ENCODE measurements at regions not wholly inside any gene's neighbourhood (a gene's known extent, or its start where the extent isn't known, plus 50 kb on each side); places are given as distances from the start of the nearest gene placed in this dataset.

GRCh38 chr1:17932164-17932563 lies 175.4 kb upstream of the IGSF21 start:
- Histone ChIP-seq H2AFZ (ENCODE audit: low read length) (no peak overlapping the region), H3K14ac (ENCODE audit: insufficient read length) (no peak overlapping the region), H2BK12ac (ENCODE audit: low read depth, low read length) (no peak overlapping the region), H2BK20ac (ENCODE audit: low read length) (no peak overlapping the region), H3K23me2 (ENCODE audit: low read depth, low read length) (no peaks in the 10 kb centered on the region), H3K4me1 (replicated peaks in 1 of 4; ENCODE audit: control insufficient read depth in 3 of 4, insufficient read depth in 4 of 4, low read length in 3 of 4) (0 out of 7 replicates have a peak, but pooled peaks cover 0 to 2% (median 0%) of the 10 kb centered on the region in 4 experiments), H3K27me3 (replicated peaks in 1 of 4; ENCODE audit: control insufficient read depth in 3 of 4, extremely low read depth in 1 of 4, insufficient read depth in 3 of 4, low read length in 3 of 4) (no peaks in the 10 kb centered on the region; a peak in 1 of 7 replicates), H2BK5ac (ENCODE audit: low read depth, low read length) (no peak overlapping the region), H3K23ac (ENCODE audit: insufficient read length) (no peak overlapping the region), H3K36me3 (ENCODE audit: control insufficient read depth in 2 of 4, insufficient read depth in 4 of 4, low read length in 3 of 4) (no peaks in the 10 kb centered on the region), H4K20me1 (replicated peaks in 1 of 2; ENCODE audit: control insufficient read depth in 1 of 2, insufficient read depth in 2 of 2, low read length in 2 of 2) (no peaks in the 10 kb centered on the region), H3K4ac (replicated peaks; ENCODE audit: insufficient read length, low read depth, low read length) (no peak overlapping the region), H3K18ac (ENCODE audit: extremely low read depth, low read length) (no peak overlapping the region), H3K79me2 (ENCODE audit: control insufficient read depth in 1 of 2, insufficient read depth in 2 of 2, low read length in 2 of 2) (no peaks in the 10 kb centered on the region), H3K56ac (replicated peaks; ENCODE audit: insufficient read length, low read depth, low read length) (no peak overlapping the region), H3K9me3 (ENCODE audit: insufficient read depth in 2 of 2, low read depth in 1 of 2, low read length in 1 of 2) (no peaks in the 10 kb centered on the region), H4K5ac (ENCODE audit: insufficient read length, low read depth, low read length) (no peak overlapping the region), H3K4me2 (ENCODE audit: insufficient read depth in 1 of 2, low read depth in 2 of 2, low read length in 2 of 2) (no peak overlapping the region), H3K79me1 (ENCODE audit: low read depth, low read length) (no peaks in the 10 kb centered on the region), H4K91ac (replicated peaks; ENCODE audit: insufficient read length, low read length) (no peak overlapping the region), H2BK15ac (ENCODE audit: low read length) (no peak overlapping the region), H3K9ac (replicated peaks in 1 of 4; ENCODE audit: extremely low read depth in 1 of 4, low read depth in 3 of 4, low read length in 3 of 4) (no peak overlapping the region), H3K27ac (ENCODE audit: low read depth, low read length) (no peak overlapping the region), H3K4me3 (ENCODE audit: extremely low read depth in 1 of 4, insufficient read depth in 2 of 4, low read depth in 3 of 4, low read length in 4 of 4) (no peak overlapping the region), H2AK5ac (ENCODE audit: low read depth, low read length) (no peak overlapping the region), H4K8ac (ENCODE audit: extremely low read depth, insufficient read depth, low read length) (no peak overlapping the region), H2BK120ac (replicated peaks; ENCODE audit: low read depth, low read length) (no peak overlapping the region)
- FAIRE-seq (no peak), DNase-seq (ENCODE audit: low read depth in 1 of 2, low spot score in 2 of 2) (no peak)
- WGBS, 2 experiments (ENCODE audit: extremely low coverage in 1 of 2, insufficient coverage in 1 of 2, insufficient read length in 1 of 2, insufficient replicate concordance in 2 of 2, low coverage in 1 of 2, low lambda C conversion rate in 2 of 2, missing lambda C conversion rate in 1 of 2): 71% methylated on average over 4 of the region's 4 CpGs; no CpG with 5 or more reads in 1 of the 2 experiments
- POLR2A ChIA-PET (ENCODE audit: partially characterized antibody): interaction anchor here (1.2 kb wide), 1 partner anchor 19 kb away, joined by 3 read pairs; no protein-coding TSS in a partner anchor
- CTCF ChIA-PET (ENCODE audit: partially characterized antibody): interaction anchor here (1.6 to 3.1 kb wide), 3 partner anchors 9 to 650 kb away, joined by 6 to 17 read pairs (median 7); no protein-coding TSS in a partner anchor
- TF ChIP-seq EGR1 (IDR thresholded peaks at IDR 0.05; ENCODE audit: borderline replicate concordance, low read depth, low read length) (no peak), SIX5 (IDR thresholded peaks at IDR 0.05; ENCODE audit: low read depth, low read length) (no peak), POLR2AphosphoS5 (IDR thresholded peaks at IDR 0.05; ENCODE audit: low read depth, low read length) (no peak), SP4 (IDR thresholded peaks at IDR 0.05; ENCODE audit: low read length) (no peak), RNF2 (IDR thresholded peaks at IDR 0.05; ENCODE audit: borderline replicate concordance, low read depth, low read length, missing control alignments, poor library complexity, severe bottlenecking) (no peak), SRF (IDR thresholded peaks at IDR 0.05; ENCODE audit: low read depth, low read length) (no peak), NANOG (IDR thresholded peaks at IDR 0.05; ENCODE audit: insufficient read depth, low read depth, low read length, poor library complexity, severe bottlenecking) (no peak), USF2 (IDR thresholded peaks at IDR 0.05; ENCODE audit: low read length) (no peak), CHD1 (IDR thresholded peaks at IDR 0.05; ENCODE audit: low read depth, low read length) (no peak), PHF8 (conservative IDR thresholded peaks at IDR 0.05; ENCODE audit: low read depth, low read length) (no peak), CREB1 (IDR thresholded peaks at IDR 0.05) (no peak), GTF2F1 (IDR thresholded peaks at IDR 0.05; ENCODE audit: borderline replicate concordance, low read depth, low read length) (no peak), RBBP5 (IDR thresholded peaks at IDR 0.05; ENCODE audit: borderline replicate concordance, low read depth, low read length) (no peak), HDAC6 (IDR thresholded peaks at IDR 0.05; ENCODE audit: low read depth, low read length) (no peak)
